NCI-H82 (cell line): ENCODE measurements at regions not wholly inside any gene's neighbourhood (a gene's known extent, or its start where the extent isn't known, plus 50 kb on each side); places are given as distances from the start of the nearest gene placed in this dataset.

Experiments
- DNase-seq: peaks from one replicate; lab custom pipeline; 2025; lab: John Stamatoyannopoulos, UW

DNA sequence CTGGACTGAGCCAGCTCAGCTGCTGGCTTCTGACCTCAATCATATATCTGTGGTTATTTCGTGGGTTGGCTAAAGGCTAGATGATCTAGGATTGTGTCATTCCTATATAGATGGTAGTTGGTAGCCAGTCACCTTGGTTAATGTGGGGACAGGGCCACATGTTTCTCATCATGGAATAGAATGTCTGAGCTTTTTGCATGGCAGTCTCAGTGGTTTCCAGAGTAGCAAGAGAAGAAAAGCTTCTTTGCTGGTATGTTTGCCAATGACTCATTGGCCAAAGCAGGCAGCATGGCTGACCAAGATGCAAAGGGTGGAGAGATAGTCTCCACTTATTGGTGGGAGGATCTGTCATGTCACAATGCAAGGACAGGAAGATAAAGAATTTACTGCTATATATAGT, 746.4 kb upstream of the FLRT2 start:
- DNase-seq: no peak

DNA sequence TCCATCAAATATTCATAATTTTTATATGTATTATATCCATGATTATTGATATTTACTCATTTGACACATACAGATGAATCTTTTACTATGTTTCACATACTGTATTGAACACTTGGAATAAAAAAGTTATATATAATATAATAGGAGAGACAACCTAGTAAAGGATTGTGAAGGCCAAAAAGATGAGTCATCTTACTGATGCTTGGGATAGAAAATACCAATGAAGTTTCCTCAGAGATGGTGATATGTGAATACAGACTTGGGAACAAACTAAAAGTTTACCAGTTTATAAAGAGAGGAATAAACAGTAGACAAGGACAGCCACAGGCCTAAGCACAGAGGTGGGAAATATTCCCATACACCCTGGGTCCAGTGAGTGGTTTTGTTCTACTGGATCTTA, 743.9 kb upstream of the FLRT2 start:
- DNase-seq: no peak

DNA sequence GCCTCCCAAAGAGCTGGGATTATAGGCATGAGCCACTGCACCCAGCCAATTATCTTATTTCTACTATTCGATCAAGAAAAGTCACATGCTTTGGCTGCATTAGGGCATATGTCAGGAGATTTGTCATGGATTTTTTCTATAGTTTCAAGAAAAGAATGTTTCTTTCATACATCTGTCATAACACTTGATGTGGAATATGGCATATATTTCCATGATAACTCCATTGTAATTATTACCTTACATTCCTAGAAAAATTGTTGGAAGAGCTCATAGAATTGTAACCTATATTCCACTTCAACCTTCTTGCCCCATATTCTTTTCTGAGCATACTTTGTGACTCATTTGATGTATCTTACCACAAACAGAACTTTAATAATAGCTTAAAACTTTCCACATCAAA, 740.9 kb upstream of the FLRT2 start:
- no peak for DNase-seq

DNA sequence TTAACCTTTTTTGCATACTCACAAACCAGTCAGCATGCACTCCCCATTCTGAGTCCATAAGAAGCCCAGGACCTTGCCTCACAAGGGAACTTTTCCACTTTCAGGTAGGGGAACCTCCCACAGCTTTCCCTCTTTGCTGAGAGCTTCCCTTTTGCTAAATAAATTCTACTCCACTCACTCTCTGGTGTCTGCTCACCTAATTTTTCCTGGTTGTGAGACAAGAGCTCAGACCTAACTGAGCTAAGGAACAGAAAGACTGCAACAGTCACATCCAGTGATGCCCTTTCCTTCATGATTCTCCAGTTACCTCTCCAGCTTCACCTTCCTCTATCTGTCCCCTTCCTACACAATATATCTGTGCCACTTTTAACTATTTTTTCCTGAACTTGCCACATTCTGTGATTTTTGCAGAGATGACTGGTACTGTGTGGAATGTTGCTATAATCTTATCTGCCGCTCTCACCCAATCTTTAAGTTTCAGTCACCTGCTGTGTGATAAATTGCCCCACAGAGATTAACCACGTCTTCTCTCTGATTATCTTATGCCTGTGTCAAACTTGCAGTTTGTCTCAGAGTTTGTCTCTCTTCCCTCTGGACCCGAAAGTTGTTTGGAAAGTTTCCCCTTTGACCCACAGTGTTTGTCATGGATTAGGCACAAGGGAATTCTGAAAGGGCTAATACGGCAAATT, 737.1 kb upstream of the FLRT2 start:
- DNase-seq: no peak

DNA sequence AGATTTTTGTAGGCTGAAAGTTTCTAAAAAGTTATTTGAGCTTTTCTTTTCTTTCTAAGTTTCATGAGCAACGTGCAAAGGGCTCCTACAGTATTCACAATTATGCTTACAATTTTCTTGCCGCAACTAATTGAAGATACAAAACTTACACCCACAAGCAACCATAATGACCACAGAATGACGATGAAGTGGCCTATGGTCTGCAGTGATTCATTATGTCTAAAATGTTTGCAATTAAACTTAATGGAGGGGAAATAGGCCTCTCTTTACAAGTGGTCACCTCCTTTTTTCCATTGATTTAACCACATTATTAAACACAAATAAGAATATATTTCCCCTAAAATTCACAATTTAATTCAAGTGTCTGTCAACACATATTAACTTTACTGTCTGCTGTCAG, 732.6 kb upstream of the FLRT2 start:
- no peak for DNase-seq

DNA sequence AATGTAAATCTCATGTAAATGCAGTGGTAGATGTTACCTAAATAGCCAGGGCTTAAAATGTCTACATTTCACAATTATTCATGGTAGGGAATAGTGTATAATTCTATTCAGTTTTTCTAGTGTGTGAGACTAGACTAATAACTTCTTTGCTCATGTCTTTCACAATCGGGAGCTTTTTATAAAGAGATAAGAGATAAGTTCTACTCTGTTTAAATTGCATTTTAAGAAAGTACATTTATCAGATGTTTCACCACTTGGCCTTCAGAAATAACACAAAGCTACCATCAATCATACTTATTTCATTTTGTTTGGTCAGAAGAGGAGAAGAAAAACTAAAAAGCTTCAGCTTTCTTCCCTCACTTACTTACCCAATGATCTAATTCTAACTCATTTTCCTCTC, 725.5 kb upstream of the FLRT2 start:
- DNase-seq: no peak

DNA sequence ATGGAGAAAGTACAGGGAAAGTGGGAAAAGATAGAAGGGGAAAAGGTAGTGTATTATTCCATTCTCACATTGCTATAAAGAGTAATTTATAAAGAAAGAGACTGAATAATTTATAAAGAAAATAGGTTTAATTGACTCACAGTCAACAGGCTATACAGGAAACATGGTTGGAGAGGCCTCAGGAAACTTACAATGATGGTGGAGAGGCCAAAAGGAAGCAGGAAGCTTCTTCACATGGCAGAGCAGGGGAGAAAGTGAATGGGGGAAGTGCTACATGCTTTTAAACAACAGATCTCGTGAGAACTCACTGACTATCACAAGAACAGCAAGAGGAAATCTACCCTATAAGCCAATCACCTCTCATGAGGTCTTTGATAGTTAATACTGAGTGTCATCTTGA, 725.0 kb upstream of the FLRT2 start:
- DNase-seq: no peak

DNA sequence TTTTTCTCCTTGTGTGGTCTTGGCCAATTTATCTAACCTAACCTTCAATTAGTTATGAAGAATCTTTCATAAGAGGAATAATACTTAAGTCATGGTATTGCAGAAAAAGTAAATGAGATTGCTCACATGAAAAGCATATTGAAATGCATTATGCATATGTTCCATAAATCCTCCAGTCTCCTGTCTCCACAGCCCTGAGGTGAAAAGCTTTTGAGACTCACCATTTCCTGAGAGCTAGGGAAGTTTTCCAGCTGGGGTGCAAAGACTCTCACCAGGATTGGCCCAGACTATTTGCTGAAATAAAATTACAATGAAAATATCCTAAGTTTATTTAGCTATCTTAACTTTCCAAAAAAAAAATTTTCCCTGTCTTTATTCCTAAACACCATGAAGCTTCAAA, 723.8 kb upstream of the FLRT2 start:
- DNase-seq: no peak

DNA sequence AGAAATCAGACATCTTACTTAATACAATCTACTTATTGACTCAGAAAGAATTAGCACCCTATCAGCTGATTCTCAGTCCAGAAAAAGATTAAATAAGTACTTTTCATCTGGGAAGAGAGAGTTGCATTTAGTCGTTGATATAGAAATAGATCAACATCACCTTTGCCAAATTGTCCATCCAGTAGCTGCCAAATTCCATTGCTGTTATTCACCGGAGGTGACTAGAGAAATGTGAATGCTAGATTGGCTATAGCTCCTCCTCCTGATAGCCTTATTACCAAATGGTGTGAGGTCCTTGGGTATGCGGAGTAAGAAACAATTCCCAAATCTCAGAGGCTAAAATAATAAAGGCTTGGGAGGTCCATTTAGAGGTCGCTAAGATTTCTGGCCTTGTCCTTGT, 723.3 kb upstream of the FLRT2 start:
- no peak for DNase-seq

DNA sequence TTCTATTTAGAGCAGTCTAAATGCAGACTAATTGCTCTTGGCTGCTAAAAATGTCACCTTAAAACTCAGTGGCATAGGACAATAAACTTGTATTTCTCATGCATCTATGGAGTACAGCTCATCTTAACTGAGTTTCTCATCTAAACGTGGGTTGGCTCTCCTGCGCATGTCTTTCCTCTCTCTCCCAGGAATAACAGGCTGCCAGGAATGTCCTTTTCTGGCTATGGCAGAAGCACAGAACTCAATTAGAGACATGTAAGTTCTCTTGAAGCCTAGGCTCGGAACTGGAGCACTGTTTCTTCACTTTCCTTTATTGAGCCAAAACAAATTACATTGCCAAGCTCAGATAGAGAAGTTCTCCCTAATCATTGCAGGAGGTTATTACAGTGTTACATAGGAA, 722.3 kb upstream of the FLRT2 start:
- DNase-seq: no peak

DNA sequence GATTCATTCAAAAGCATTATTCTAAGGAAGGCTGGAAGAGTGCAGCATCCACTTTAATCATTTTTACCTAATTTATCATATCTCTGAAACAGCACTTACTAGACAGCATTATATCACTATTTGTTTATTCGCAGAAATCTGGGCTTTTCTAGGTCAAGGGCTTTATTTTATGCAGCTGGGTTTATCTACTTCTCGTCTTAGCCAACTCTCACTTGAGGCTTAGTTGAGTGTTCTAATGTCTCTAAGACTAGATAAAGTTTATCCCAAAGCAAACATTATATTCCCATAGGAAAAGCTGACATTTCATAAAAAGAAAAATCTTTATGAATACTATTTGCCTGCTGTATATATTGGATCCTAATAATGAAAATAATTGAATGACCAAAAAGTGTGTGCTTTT, 720.8 kb upstream of the FLRT2 start:
- DNase-seq: no peak

DNA sequence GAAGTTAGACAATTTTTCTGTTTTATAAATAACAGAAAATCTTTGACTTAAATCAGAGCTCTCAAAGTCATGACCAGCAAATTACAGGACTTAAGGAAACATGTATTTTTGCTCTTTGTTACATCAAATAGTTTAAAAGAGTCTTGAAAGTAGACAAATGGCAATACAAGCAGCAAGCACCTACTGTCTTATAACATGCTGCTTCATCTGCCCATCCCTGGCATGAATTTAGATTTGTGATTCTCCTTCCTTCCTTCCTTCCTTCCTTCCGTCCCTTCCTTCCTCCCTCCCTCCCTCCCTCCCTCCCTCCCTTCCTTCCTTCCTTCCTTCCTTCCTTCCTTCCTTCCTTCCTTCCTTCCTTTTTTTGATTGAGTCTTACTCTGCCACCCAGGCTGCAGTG, 715.6 kb upstream of the FLRT2 start:
- no peak for DNase-seq

DNA sequence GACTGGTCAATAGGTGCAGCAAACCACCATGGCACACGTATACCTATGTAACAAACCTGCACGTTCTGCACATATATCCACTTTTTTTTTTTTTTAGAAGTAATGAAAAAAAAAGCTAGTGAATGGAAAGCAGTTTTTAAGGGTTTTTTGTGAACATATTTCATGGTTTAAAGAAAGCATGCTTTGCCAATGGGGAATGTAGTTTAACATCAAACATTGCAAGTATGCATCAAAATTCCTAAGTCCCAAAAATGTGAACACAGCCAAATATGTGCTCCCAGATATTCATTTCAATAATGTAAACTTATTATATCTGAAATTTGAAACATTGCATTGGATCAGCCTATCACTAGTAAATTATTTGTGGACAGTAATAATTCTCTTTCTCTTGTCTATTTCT, 710.4 kb upstream of the FLRT2 start:
- DNase-seq: no peak

DNA sequence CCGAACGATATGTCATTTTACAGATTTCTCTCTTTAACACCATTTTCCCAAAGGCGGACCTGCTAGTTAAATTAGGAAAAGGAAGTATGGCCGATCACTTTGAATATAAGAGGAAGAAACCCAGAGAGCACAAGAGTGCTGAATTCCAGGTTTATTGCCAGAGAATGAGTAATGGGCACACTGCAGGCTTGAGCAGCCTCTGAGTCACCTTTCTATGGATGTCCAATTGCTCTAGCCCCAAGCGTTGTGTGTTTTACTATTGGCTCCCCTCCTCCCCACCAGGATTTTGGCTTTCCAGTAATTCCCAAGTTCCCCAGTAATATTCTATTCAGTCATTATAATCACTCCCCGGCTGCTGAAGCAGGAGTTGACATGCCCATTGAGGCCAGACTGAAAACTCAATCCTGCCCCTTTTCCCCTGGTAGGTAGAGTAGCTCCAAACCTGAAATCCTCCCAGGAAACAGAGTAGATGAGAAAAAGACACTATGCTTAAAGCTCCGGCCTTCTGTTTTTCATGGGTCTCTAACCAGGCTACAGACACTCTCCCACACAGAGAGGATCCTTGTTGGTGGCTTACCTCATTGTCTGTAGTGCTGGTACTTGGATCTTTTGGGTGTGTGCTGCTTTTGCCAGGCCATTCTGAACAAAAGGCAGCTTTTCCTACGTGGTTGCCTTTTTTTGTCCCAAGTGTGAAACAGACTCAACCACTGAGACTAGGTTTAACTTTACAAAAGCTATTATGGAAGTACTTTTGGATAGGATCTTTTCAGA, 704.3 kb upstream of the FLRT2 start:
- no peak for DNase-seq

DNA sequence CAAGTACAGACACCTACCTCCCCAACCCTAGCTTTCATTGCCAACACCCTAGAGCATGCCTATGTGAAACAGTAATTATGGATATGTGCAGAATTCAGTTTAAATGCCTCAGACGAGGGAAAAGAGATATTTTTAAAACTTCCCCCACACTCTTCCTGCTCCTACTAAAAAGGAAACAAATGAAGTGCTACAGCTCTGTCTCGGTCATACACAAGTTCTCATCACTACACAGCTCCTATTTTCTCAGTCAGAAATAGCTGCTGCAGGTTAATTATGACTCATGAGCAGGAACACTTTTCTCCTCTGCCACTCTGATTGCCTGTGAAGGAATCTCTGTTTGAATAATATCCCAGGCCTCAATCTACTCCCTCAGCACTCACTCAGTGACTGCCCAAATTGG, 703.6 kb upstream of the FLRT2 start:
- no peak for DNase-seq

DNA sequence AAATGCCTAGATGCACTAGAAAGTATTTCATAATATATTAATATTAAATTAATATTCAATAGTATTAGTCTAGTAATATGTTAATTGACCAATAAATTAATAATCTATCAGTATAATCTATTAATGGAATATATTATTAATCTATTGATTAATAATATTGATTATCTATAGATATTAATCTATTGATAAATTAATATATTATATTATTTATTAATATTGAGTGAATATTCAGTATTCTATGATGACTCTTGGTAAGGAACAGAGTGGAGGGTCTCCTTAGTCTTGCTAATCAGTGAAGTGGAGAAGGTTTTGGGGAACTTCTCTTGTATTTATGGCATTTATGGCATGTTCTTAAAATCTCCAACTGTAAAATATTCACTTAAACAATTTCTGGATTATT, 679.3 kb upstream of the FLRT2 start:
- no peak for DNase-seq

DNA sequence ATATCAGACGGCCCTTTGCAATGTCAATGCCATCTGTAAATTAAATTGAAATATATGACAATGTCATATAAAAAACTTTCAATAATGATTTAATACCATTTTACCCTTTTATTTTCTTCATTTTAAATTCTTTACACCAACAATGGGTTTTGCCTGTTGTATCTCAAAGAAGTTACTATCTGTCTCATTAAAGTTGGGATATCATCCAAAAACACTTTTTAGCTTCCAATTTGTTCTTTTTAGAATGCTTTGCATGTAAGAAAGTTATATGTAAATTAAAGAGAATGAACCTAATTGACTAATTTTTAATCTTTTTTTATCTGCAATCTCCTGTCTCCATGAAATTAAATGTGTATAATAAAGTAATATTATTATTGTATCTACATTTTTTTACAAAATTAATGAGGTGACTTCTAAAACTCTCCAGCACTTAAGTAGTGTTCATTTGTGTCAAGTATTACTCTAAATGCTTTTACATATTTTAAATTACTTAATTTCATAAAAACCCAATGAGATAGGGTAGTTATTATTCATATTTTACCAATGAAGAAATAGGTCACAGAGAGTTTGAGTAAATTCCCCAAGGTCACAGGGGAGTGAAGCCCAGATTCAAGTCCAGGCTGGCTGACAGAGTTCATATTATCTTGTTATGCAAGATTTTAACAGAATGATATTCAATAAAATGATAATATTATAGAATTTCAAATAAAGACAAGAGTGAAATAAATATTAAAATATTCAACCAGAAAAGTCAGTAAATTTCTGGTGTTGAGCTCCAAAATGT, 673.0 kb upstream of the FLRT2 start:
- no peak for DNase-seq

DNA sequence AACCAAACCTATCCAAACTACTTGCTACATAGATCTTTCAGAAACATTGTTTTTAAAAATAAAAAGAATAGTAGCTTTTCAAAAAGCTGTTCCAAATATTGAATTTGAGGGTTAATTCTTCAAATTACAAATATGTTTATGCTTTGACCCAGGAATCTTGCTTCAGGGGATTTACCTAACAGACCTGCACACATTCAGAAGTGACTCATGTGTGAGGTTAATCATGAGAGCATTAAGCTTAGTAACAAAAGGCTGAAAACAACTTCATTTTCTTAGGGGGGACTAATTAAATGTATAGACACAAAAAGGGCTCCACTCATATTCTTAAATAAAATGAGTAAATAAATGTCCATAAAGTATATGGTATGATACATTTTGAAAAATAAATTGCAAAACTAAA, 672.4 kb upstream of the FLRT2 start:
- DNase-seq: no peak

DNA sequence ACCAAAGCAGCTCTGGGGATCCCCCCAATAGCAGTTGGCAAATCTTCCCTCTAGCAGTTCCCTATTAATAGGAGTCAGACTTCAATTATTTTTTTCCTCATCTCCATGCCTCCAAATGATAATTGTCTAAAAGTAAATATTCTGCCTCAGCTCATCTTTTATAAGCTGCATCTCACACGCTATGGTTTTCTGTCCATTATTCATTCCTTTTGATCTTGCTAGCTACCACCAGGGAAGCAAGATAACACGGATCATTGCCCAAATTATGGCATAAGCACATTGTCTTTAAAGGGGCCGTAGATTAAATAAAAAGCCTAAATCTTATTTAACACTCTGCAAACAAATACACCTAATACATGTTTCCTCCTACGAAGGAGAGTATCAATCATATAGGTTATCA, 670.8 kb upstream of the FLRT2 start:
- DNase-seq: no peak

DNA sequence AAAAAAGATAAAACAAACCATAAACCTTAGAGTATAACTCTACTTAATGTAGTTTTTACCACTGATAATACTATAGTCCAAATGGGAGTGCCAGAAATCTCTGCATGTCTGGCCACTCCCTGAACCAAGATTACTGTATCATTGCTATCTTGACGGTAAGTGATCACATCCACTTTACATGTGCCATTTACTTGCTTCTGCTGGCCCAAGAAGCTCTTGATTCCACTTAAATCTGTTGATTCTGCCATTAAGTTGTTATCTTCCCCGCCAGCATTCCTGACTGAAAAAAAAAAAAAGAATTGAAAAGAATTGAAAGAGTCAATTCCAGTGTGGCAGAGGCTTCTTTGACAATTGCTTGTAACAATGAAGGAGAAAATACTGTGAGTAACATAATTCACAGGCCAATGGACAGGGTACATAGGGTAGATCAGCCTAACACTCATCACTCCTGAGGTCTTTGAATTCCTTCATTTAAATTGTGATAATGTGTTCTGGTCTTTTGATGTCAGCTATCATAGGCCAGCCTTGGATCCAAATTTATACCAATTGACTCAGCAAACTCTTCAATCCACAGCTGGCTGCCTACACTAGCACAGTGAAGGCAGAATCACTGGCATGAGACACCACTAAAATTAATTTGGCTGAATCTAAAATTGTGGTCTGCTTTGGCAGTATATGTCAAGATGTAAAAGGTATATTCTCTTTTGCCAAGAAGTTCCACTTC, 665.2 kb upstream of the FLRT2 start:
- no peak for DNase-seq

DNA sequence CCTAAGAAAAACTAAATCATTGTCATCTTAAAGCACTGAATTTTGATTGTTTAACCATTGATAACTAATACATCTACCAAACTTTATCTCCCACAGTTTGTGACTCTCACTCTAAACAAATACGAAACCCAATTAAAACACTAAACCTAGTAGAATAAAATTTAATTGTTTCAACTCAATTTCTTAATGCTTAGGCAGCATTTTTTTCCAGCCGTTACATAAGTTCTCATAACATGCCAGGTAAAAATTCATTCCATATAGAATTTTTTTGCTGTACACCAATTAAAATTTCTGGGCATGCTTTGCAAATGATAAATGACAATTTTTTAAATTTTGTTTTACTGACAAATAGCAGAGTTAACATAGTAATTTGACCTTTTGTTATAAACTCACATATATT, 658.2 kb upstream of the FLRT2 start:
- no peak for DNase-seq

DNA sequence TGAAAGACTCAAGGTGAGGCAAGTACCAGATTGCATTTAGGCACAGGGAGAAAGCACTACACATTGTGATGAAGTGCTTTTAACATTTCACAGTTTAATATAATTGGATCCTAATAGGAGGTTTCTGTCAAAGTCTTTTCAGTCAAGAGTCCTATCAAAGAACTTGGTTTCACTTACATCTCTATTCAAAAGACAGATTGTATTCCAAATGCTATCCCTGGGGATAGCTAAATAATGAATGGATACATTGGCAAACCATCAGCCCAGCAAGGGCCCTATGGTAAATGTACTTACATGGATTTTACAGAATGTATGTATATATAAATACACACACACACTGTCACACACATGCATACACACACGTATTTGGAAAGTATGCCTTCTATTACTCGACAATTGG, 655.5 kb upstream of the FLRT2 start:
- no peak for DNase-seq

DNA sequence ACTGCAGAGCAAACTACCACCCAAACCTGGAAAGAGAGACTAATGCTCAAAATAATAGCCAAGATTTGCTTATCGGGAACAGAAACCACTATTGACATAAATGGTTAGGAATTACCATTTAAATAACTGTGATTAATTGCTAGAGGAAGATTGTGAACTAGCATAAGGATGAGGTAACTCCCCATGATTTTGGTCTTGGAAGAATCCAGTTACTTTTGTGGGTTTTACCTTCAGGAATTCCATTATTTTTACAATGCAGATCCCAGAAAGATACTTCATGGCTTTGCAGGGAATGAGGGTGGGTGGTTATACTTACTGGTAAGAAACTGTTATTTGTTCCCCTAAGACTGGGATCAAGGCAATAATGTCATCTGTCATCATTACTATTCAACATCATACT, 652.9 kb upstream of the FLRT2 start:
- no peak for DNase-seq
